ENCODE measurements at regions not wholly inside any gene's neighbourhood (a gene's known extent, or its start where the extent isn't known, plus 50 kb on each side); places are given as distances from the start of the nearest gene placed in this dataset.
"Not testable (repeated sequence)": the region's sequence is repeated elsewhere in the genome, so short reads cannot be mapped to it uniquely, and the experiment has no call there.

DNA sequence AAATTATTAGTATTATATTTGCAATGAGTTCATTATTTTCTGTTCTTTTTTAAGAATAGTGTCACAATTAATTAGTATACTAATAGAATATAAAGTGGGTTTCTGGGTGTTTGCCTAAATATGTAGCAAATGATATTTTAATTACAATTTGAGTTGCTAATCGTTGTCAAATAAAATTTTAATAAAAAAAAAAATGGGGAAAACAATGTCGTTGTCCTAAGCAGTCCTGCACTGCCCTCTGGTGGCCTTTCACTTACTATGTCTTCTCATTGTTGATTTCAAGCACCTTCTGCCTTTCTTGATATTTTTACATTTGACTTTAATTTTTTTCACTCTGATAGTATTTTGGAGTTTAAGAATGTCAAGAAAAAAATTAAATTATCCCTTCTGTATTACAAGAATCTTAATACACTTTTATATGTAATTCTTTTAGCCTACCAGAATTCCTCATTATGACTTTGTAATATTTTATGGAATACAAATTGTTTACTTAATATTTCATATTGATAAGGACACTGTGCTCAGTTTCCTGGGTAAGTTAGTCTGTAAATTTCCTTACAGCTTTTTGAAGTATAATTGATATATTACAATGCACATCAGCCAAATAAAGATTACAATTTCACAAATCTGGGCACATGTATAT lies 104.5 kb upstream of the FMN2 start:
- peak; percentile 20 for DNase-seq (ENCODE audit: low spot score)

DNA sequence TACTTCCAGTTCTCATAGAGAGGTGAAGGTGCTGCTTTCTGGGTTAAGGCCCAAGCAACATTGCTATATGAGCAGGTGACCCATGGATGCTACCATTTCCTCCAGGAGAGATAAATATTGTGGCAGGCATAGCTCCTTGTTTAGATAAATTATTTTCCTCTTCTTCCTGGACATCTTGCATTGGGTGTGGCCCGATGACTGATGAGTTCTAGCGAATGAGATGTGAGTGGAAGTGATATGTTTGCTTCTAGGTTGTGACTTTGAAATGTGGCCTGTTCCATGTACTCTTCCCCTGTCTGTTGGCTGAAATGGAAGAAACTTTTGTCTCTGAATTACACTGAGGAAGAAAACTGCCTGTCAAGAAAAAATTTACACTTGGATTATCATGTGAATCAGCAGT lies 101.7 kb upstream of the FMN2 start:
- no peak for DNase-seq (ENCODE audit: low spot score)

DNA sequence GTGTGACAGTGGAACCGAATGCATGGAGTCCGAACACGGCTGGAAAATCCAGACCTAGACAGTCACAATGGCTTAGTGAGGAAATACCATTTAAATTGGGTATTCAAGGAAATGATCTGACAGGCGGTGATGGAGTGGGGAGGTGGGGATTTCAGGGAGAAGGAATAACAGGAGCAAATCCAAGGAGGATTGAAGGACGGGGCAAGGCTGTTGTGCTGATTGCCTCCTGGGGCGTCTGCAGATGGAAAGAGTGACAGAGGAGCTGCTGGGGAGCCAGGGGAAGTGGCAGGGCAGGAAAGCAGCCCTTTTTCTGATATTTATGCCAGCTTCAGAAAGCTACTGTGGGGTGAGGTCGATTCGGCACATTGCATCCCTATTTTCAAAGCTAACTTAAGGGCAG lies 99.1 kb upstream of the FMN2 start:
- DNase-seq (ENCODE audit: low spot score): not testable (repeated sequence)

DNA sequence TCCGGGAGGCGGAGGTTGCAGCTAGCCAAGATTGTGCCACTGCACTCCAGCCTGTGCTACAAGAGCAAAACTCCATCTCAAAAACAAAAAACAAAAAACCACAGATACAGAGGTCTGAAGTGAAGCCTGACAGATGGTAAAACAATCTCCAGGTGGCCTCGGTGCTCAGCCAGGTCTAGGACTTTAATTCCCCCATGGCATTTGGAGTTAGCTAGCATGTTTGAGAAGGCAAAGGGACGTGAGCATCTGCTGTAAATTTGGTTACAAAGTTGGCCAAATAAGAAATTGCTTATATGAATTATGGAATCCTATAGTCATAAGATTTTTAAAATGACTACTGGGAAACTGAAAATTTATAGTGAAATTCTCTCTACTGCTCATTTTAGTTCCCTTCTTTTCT lies 98.3 kb upstream of the FMN2 start:
- DNase-seq (ENCODE audit: low spot score): no peak

DNA sequence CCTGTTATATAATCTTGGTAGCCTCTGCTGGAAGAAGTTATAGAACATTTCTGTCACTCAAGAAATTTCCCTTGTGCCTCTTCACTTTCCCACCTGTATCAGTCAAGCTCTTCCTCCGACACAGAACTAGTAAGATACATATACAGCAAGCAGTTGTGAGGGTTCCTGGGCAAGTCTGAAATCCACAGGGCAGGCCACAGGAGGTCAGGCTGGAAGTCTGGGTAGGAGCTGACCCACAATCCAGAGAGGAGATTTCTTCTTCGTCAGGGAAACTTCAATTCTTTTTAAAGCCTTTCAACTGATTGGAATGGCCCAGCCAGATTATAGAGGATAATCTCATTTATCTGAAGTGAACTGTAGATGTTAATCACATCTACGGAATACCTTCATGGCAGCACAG lies 96.4 kb upstream of the FMN2 start:
- no peak for DNase-seq (ENCODE audit: low spot score)

DNA sequence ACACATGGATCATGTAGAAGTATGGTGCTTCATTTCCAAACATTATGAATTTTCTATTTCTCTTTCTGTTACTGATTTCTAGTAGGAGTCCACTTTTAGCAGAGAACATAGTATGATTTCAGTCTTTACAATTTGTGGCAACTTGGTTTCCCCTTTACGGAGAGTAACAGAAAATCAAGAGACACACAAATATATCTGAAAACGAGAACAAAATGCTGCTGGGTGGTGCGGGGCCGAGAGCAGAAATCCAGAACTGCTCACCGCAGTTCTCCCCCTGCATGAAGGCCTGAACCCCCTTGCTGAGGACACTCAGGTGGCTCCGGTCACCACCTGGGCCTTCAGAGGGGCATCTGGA lies 94.5 kb upstream of the FMN2 start:
- no peak for DNase-seq (ENCODE audit: low spot score)

DNA sequence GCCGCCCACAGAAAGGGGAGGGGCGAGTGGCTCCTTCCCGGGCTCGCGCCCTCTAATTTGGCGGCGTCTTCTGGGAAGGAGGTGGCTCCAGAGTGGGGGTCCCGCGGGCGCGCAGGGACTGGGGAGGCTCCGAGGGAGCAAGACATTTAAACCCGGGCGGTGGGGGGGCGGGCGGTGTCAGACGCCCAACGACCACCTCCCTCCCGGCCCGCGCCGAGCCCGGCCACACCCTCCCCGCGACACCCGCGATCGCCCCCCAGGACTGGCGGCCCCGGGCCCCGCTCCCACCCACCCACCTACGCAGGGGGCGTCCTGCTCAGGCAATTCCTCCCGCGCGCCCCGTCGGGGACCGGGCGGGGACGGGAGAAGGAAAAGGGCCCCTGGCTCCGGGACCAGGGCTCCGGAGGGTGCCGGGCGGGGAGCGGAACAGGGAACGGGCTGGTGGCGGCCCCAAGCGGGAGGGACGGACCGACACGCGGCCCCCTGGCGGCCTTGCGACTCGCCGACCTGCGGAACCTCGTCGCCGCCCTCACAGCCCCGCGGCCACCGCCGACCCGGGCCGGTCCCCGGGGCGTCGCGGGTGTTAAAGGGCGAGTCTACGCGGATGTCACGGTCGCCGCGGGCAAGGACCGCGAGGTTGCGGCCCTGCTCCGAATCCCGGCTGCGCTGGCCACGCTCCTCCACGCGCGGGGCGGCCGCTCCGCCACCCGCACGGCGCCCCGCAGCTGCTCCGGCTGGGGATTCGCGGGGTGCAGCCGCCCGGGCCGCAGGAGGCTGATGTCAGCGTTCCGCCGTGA lies 94.0 kb upstream of the FMN2 start:
- DNase-seq (ENCODE audit: low spot score): no peak

DNA sequence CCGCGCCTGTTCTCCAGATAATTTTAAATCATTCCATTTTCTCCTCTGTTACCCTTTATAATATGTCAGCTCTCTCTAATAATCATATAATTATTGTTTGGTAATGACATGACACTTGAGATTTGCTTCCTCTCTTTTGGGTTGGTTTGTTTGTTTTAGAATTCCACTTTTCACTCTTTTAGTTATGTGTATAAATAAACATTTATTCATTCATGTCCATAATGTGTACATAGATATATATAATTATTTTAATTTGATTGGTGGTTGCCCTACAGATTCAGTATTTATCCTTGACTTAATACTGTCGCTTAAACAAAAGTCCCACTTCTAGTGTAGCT lies 93.4 kb upstream of the FMN2 start:
- DNase-seq (ENCODE audit: low spot score): no peak

DNA sequence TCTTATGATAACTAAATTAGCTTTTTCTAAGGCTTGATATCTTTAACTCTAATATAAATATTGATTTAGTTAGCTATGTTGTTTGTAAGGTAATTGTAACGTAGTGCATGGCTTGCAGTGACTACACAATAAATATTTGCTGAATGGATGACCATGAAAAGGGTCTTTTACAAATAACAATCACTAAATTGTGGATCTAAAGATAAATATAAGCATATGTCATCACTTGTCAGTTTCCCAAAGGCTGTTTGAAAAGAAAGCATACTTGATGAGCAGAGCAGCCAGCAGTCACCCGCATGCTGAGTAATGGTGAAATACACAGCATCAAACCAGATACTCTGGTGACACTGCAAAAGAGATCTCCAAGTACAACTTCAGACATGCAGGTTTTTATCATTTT lies 92.5 kb upstream of the FMN2 start:
- no peak for DNase-seq (ENCODE audit: low spot score)

DNA sequence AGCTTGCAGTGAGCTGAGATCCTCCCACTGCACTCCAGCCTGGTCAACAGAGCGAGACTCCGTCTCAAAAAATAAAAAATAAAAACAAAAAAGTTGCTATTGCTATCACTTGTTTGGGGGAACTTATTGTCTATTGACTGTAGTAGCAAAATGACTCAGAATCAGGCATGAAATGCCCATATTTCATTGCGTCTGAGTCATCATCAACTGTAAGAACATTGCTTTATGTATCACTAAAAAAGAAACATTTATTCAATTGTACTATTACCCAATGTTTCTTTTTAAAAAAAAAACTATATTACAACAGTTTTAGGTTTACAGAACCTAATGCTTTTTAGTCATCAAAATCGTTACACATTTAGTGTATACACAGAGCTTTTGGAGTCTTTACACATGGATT lies 91.0 kb upstream of the FMN2 start:
- no peak for DNase-seq (ENCODE audit: low spot score)

DNA sequence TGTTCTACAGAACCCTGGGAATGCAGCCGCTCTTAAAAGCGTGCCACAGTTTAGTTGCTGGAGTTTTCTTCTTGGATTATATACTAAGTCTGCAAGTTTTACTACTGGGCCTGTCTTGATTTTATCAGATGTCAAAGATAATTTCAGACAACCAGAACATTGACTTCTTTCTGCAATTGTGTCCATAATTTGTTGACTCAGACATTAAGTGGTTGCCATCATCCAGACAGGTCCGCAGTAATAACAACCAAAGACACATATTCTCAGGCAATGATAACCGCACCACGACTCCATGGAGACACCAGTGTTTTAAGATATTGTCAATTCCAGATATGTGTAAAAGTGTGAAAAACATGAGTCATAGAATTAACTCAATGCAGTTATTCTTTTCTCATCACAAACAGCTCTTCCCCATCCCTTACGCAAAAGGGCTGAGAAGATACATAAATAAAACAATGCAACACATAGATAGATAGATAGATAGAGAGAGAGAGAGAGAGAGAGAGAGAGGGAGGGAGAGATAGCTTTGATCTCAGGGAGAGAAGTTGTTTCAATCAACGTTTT lies 90.4 kb upstream of the FMN2 start:
- no peak for DNase-seq (ENCODE audit: low spot score)

DNA sequence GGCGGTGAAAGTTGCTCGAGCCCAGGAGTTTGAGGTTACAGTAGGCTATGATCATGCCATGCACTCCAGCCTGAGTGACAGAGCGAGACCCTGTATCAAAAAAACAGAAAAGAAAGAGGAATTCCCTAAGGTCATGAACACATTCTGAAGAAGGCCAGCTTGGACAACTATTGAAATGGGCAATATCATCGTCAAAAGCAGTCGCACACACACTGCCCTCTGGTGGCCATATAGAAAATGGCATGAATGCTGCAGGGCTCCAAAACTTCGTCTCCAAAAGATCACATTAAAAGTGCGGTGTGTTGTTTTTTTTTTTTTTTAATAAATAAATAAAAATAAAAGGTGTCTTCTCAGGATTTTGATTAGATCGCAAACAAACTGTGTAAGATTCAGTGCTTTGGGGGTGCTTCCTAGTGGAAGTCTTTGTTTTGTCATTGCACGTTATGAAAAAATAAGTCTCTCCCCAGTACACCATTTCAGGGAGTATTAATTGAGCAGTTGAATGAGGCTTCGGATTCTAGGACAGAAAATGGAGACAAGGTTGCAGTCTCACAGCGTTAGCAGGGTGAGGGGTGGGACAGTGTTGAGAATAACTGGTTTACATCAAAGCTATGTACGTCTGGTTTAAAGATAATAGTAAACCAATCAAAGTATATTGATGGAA lies 87.5 kb upstream of the FMN2 start:
- DNase-seq (ENCODE audit: low spot score): peak; percentile 27

DNA sequence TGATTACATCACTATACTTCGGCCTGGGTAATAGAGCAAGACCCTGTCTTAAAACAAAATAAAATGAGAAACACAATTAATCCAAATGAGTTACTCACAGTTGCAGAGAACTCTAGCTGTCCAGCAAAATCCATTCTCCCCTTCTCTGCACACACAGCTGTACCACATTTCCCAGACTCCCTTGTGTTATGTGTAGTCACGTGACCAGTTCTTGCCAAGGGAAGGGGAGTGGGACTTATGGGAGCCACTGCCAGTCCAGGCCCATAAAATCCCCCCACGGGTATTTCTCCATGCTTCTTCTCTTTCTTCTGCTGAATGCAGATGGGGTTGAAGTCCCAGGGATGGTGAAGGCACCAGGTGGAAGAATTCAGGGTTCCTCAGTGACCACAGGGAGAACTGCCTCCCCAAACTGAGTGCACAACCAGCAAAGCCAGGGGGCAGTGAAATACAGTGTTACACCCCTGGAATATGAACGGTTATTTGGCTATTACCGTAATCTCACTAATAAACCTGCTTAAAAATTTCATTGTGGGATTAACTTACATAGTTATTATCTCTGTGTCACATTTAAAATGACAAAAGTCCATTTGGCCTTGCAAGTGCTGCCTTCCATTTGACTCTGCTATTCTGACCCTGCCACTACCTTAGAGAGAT lies 85.6 kb upstream of the FMN2 start:
- DNase-seq (ENCODE audit: low spot score): no peak

DNA sequence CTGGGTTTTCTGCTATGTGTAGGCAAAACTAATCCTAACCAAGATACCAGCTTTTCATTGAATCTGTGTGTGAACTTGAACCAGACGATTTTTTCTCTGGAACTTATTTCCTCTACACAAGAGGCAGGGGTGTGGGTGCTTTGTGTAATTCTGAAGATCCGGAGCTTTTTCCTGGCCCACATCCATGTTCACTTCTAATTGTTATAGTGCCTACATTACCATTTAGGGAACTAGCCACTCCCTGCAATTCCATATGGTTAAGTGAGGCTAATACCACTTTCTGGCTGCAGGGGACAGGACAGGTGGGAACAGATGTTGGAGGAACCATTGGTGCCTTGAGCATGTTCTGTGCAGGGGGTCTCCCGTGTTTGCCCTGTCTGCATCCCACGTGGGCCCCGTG lies 83.4 kb upstream of the FMN2 start:
- DNase-seq (ENCODE audit: low spot score): no peak

DNA sequence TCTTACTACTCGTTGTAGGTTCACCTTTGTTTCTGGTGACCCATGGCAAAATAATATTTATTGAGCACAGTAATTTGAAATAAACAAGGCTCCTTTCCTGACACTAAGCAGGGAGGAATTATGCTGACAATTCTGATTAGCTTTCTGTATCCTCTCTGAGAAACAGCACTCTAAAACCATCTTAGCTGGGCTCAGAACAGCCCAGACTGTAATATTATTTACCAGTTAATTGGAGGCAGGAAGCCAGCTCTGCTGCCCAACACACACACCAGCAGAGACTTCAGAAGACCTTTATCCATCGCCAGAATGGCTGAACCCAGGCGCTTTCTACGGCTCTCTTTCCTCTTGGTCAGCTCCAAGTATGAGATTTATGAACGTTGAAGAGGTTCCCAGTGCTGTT lies 77.6 kb upstream of the FMN2 start:
- no peak for DNase-seq (ENCODE audit: low spot score)

DNA sequence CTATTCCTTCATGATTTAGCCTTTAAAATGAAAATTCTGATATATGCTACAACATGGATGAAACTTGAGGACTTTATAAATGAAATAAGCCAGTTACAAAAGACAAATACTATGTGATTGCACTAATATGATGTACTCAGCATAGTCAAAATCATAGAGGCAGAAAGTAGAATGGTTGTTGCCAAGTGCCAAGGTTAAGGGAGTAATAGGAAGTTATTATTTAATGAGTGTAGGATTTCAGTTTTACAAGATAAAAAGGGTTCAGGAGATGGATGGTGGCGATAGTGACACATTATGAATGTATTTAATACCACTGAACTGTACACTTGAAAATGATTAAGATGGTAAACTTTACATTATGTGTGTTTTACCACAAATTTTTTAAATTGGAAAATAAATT lies 73.1 kb upstream of the FMN2 start:
- no peak for DNase-seq (ENCODE audit: low spot score)

DNA sequence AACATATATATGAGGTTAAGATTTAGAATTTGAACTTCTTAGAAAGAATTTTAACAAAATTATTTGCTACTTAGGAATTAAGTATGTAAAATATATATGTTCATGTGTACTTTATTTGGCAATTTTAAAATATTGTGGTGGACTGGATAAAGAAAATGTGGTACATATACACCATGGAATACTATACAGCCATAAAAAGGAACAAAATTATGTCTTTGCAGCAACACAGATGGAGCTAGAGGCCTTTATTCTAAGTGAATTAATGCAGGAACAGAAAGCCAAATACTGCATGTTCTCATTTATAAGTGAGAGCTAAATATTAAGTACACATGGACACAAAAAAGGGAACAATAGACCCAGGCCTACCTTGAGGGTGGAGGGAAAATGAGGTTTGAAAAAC lies 72.2 kb upstream of the FMN2 start:
- DNase-seq (ENCODE audit: low spot score): no peak

DNA sequence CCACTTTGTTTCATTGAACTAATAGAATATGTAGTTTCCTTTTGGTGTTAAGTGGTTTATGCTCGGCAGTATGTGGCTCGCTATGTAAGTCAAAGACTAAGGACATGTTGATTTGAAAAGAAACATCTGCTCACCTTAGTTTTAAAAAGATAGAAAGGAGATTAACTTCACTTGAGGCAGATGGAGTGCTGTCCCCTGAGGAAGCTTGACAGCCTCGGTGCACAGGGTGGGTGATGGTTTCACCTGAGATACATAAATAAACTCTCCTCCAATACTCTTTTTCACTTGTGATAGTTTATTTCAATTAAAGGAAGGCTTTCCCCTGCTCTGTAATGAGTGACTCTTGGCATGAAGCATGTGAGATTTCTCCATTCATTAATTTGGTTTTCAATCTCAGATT lies 70.8 kb upstream of the FMN2 start:
- no peak for DNase-seq (ENCODE audit: low spot score)

DNA sequence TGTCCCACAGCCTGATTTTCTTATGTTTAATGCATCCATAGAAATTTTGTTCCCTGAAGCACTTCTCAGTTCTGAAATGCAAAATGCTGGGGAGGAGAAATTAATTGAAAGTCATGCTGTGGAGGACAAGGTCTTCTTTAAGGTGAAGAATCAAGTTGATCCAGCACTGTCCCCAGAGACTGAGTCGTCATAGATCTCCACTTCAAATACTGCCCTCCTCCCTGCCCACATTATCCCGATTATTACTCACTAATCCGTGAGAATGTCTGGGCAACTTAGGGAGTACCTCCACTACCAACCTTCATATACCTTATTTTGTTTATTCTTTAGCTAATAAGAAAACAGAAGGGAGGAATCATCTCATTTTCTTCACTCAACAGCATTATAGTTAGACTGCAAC lies 70.0 kb upstream of the FMN2 start:
- DNase-seq (ENCODE audit: low spot score): no peak

DNA sequence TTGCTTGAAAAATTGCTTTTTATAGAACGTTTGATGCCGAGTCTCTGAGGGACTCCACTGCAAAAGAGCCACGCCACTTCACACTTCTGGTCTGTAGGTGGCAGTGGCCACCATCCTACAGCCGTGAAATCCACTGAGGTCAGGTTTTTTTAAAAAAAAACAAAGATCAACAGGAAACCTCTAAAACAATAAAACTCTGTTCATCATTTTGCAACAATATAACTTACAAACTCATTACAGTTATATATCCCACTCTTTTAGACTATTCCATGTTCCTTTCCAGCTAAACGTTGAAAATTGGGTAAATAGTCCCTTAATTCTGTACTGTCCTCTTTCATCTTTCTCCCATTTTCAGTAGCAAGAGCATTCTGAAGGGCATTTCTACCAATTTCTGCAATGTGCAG lies 64.6 kb upstream of the FMN2 start:
- no peak for DNase-seq (ENCODE audit: low spot score)

DNA sequence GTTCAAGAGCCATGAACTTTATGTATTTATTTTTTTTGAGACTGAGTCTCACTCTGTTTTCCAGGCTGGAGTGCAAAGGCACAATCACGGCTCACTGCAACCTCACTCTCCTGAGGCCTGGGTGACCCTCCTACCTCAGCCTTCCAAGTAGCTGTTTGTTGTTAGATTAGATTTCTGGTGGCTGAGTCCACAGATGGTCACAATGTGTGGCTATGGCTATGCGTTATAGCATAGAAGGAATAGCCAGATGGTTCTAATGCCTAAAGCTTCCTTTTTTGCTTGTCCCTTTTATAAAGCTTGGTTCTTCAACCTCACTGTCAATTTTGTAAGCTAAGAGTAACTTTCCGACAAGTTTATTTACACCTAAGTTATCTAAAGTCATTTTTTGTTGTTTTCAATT lies 62.3 kb upstream of the FMN2 start:
- DNase-seq (ENCODE audit: low spot score): no peak

DNA sequence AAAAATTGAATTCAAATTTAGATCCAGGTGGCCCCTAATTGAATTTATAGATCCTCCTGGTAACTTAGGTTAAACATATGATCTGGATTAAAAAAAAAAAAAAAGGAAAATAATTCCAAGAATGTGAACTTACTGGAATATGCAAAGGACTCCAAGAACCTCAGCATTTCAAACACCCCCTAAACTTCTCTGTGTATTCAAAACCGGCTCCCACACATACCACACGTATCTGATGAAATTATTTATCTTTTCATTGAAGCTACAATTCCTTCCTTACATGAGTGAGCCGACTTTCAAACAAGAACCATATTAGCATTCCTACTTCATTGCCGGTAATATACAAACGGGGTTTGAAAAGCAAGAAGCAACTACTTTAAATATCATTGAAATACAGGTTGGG lies 61.4 kb upstream of the FMN2 start:
- DNase-seq (ENCODE audit: low spot score): no peak

DNA sequence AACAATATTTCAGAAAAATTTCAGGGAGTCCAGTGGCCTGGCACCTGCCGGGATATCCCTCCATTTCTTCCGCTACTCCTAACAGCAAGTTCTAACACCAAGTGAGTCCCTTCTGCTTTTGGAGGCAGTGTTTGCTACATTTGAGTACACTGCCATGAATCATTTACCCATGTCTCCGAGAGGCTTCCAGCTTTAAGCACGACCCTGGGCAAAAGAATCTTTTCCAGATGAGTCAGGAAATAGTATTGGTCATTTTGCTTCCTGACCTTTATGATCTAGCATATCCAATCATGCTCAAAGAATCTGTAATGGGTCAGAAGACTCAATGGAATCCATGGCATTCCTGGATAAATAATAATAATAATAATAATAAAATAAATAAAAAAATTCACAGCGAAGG lies 60.7 kb upstream of the FMN2 start:
- no peak for DNase-seq (ENCODE audit: low spot score)

All from hematopoietic multipotent progenitor cell treated with erythropoietin and hydrocortisone succinate and interleukin-3 and kit ligand, for 15 days (in vitro differentiated cells).